B cell (primary cell): ENCODE measurements at regions not wholly inside any gene's neighbourhood (a gene's known extent, or its start where the extent isn't known, plus 50 kb on each side); places are given as distances from the start of the nearest gene placed in this dataset.
"Not testable (repeated sequence)": the region's sequence is repeated elsewhere in the genome, so short reads cannot be mapped to it uniquely, and the experiment has no call there.

ENCODE experiments used
- EZH2 ChIP-seq: IDR thresholded peaks from 2 replicates; pipeline ENCODE4 v1.6.1; 2012; ENCODE audit warnings: borderline replicate concordance, low read depth, mild to moderate bottlenecking, moderate library complexity, low read length; ENCODE audit not compliant: insufficient read depth, poor library complexity, severe bottlenecking
- TF ChIP-seq, protein P1 (sequence below): fragments of 200-600 bp; IDR thresholded peaks from one replicate; pipeline ENCODE4 v1.8.0; 2022; ENCODE audit warnings: antibody characterized with exemption, mild to moderate bottlenecking

DNA sequence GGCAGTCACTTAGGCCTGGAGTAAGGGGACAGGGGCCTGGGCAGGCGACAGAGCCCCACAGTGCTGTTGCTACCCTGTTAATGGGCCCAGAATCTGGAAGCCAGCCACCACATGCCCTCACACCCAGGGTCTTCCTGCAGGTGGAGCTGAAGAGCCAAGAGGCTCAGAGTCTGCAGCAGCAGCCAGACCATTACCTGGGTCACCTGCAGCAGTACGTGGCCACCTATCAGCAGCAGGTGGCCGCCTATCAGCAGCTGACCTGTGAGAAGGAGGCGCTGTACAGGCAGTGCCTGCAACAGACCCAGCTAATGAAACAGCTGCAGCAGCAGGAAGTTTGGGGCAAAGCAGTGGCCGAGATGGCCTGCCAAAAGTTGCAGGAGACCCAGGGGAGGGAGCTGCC lies 104.2 kb upstream of the FAN1 start:
- TF ChIP-seq, protein P1, sequence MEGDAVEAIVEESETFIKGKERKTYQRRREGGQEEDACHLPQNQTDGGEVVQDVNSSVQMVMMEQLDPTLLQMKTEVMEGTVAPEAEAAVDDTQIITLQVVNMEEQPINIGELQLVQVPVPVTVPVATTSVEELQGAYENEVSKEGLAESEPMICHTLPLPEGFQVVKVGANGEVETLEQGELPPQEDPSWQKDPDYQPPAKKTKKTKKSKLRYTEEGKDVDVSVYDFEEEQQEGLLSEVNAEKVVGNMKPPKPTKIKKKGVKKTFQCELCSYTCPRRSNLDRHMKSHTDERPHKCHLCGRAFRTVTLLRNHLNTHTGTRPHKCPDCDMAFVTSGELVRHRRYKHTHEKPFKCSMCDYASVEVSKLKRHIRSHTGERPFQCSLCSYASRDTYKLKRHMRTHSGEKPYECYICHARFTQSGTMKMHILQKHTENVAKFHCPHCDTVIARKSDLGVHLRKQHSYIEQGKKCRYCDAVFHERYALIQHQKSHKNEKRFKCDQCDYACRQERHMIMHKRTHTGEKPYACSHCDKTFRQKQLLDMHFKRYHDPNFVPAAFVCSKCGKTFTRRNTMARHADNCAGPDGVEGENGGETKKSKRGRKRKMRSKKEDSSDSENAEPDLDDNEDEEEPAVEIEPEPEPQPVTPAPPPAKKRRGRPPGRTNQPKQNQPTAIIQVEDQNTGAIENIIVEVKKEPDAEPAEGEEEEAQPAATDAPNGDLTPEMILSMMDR, result not testable (repeated sequence)
- not testable (repeated sequence) for TF ChIP-seq EZH2
